ENCODE measurements at regions not wholly inside any gene's neighbourhood (a gene's known extent, or its start where the extent isn't known, plus 50 kb on each side); places are given as distances from the start of the nearest gene placed in this dataset.
A peak's percentile ranks its signal among the peaks of the same experiment; 100 is the strongest.

- CTCF ChIA-PET, result no interaction called here
- H3K36me3 ChIP-seq (ENCODE audit: control insufficient read depth, insufficient read depth, low read length), result no peaks in the 10 kb centered on the region
- no peaks in the 10 kb centered on the region for H3K27me3 ChIP-seq (ENCODE audit: control insufficient read depth, insufficient read depth, low read length)
- intact Hi-C loops (cut with micrococcal nuclease; ENCODE audit: unreplicated experiment), result no loop called here
- no peak for DNase-seq (ENCODE audit: low read depth, low spot score)
- TF ChIP-seq POLR2AphosphoS5 (IDR thresholded peaks at IDR 0.05; ENCODE audit: low read depth, low read length), result no peak
- TF ChIP-seq SIN3A (IDR thresholded peaks at IDR 0.05; ENCODE audit: borderline replicate concordance, insufficient read depth, low read depth, low read length), result no peak
- no peaks in the 10 kb centered on the region for H3K4me1 ChIP-seq (ENCODE audit: control insufficient read depth, insufficient read depth, low read length)
- POLR2A ChIA-PET, result no interaction called here
- in situ Hi-C loops (cut with HindIII; ENCODE audit: low pct_unique_long_range_greater_than_20kb, low sequenced_read_pairs), result no loop called here
- no TSS peak for BruUV-seq (replicated peaks)
- no peak for ATAC-seq
- no peaks in the 10 kb centered on the region for H3K9me3 ChIP-seq (ENCODE audit: control insufficient read depth, insufficient read depth, low read depth, low read length)
- no peak overlapping the region for H3K27ac ChIP-seq (ENCODE audit: low read length)
- H3K4me3 ChIP-seq (ENCODE audit: low read depth in 2 of 2, low read length in 2 of 2), result no peak overlapping the region
These were observed 549.7 kb downstream of the TRIML1 start for GRCh38 chr4:188688956-188689355.

- no peak for TF ChIP-seq TCF7L2 (IDR thresholded peaks at IDR 0.05; ENCODE audit: low read depth, low read length)
- TF ChIP-seq CTCF (IDR thresholded peaks at IDR 0.05), result no peak
- TF ChIP-seq REST (IDR thresholded peaks at IDR 0.05; ENCODE audit: insufficient read depth in 1 of 2, low read depth in 2 of 2, low read length in 1 of 2), result no peak
- no peak for TF ChIP-seq SIN3A (IDR thresholded peaks at IDR 0.05; ENCODE audit: borderline replicate concordance, insufficient read depth, low read depth, low read length)
- no peak for TF ChIP-seq POLR2AphosphoS5 (IDR thresholded peaks at IDR 0.05; ENCODE audit: low read depth, low read length)
- ChIA-PET POLR2A (no interaction called here), CTCF (no interaction called here)
- no peaks in the 10 kb centered on the region; the same call in 1 of the 2 replicates for H3K36me3 ChIP-seq (ENCODE audit: control insufficient read depth, insufficient read depth, low read length)
- H3K27me3 ChIP-seq (ENCODE audit: control insufficient read depth, insufficient read depth, low read length), result no peaks in the 10 kb centered on the region
- no peaks in the 10 kb centered on the region for H3K4me1 ChIP-seq (ENCODE audit: control insufficient read depth, insufficient read depth, low read length)
- intact Hi-C loops (cut with micrococcal nuclease; ENCODE audit: unreplicated experiment), result no loop called here
- H3K4me3 ChIP-seq (ENCODE audit: low read depth in 2 of 2, low read length in 2 of 2), result no peak overlapping the region
- H3K27ac ChIP-seq (ENCODE audit: low read length), result no peak overlapping the region
- ATAC-seq (no peak), DNase-seq (ENCODE audit: low read depth, low spot score) (peak; percentile 5)
- in situ Hi-C loops (cut with HindIII; ENCODE audit: low pct_unique_long_range_greater_than_20kb, low sequenced_read_pairs), result no loop called here
- BruUV-seq (replicated peaks), result no TSS peak
- no peaks in the 10 kb centered on the region for H3K9me3 ChIP-seq (ENCODE audit: control insufficient read depth, insufficient read depth, low read depth, low read length)
These were observed 552.6 kb downstream of the TRIML1 start for GRCh38 chr4:188691811-188692210.

GRCh38 chr4:188695261-188695660, 556.0 kb downstream of the TRIML1 start:
- CTCF ChIA-PET, result no interaction called here
- no TSS peak for BruUV-seq (replicated peaks)
- H3K4me3 ChIP-seq (ENCODE audit: low read depth in 2 of 2, low read length in 2 of 2), result no peak overlapping the region
- H3K27me3 ChIP-seq (ENCODE audit: control insufficient read depth, insufficient read depth, low read length), result no peaks in the 10 kb centered on the region
- no peaks in the 10 kb centered on the region for H3K4me1 ChIP-seq (ENCODE audit: control insufficient read depth, insufficient read depth, low read length)
- no peaks in the 10 kb centered on the region; the same call in 1 of the 2 replicates for H3K36me3 ChIP-seq (ENCODE audit: control insufficient read depth, insufficient read depth, low read length)
- DNase-seq (ENCODE audit: low read depth, low spot score), result no peak
- no peak overlapping the region for H3K27ac ChIP-seq (ENCODE audit: low read length)
- POLR2A ChIA-PET, result no interaction called here
- no peak for ATAC-seq
- TF ChIP-seq TCF7L2 (IDR thresholded peaks at IDR 0.05; ENCODE audit: low read depth, low read length), result no peak
- no peak for TF ChIP-seq REST (IDR thresholded peaks at IDR 0.05; ENCODE audit: insufficient read depth in 1 of 2, low read depth in 2 of 2, low read length in 1 of 2)
- no peak for TF ChIP-seq CTCF (IDR thresholded peaks at IDR 0.05)
- no peak for TF ChIP-seq SIN3A (IDR thresholded peaks at IDR 0.05; ENCODE audit: borderline replicate concordance, insufficient read depth, low read depth, low read length)
- no peak for TF ChIP-seq POLR2AphosphoS5 (IDR thresholded peaks at IDR 0.05; ENCODE audit: low read depth, low read length)
- in situ Hi-C loops (cut with HindIII; ENCODE audit: low pct_unique_long_range_greater_than_20kb, low sequenced_read_pairs), result no loop called here
- intact Hi-C loops (cut with micrococcal nuclease; ENCODE audit: unreplicated experiment), result no loop called here
- H3K9me3 ChIP-seq (ENCODE audit: control insufficient read depth, insufficient read depth, low read depth, low read length), result no peaks in the 10 kb centered on the region
